ENCODE measurements at regions not wholly inside any gene's neighbourhood (a gene's known extent, or its start where the extent isn't known, plus 50 kb on each side); places are given as distances from the start of the nearest gene placed in this dataset.

- TF ChIP-seq CTCF (conservative IDR thresholded peaks at IDR 0.05; ENCODE audit: low read length) (no peak), EZH2phosphoT487 (IDR thresholded peaks at IDR 0.05; ENCODE audit: borderline replicate concordance) (no peak)
Measured at GRCh38 chr10:47060993-47061500, 149.8 kb downstream of the PTPN20 start.

Measured in Loucy (cell line).